ENCODE measurements at regions not wholly inside any gene's neighbourhood (a gene's known extent, or its start where the extent isn't known, plus 50 kb on each side); places are given as distances from the start of the nearest gene placed in this dataset.

GRCh38 chr20:20788308-20788707 is 75.9 kb upstream of the RALGAPA2 start (continued):
- no peak for TF ChIP-seq BRD4 (IDR thresholded peaks at IDR 0.05)
- TF ChIP-seq ESRRA (IDR thresholded peaks at IDR 0.05; ENCODE audit: borderline replicate concordance, low read depth): no peak
- no peak for TF ChIP-seq ZNF707 (CRISPR knock-in tag; conservative IDR thresholded peaks at IDR 0.05)

- peaks cover 0 to 3% of the 10 kb centered on the region in 2 experiments; a peak in 2 of 5 replicates for H3K27me3 ChIP-seq (ENCODE audit: control insufficient read depth in 2 of 2, insufficient read depth in 2 of 2, low read length in 2 of 2)
- CTCF ChIA-PET (ENCODE audit: low intra/inter-chr PET ratio): no interaction called here
- no peak overlapping the region for H3K4me2 ChIP-seq (ENCODE audit: insufficient read depth, low read length)
- ATAC-seq (no peak), DNase-seq (ENCODE audit: extremely low read depth in 1 of 4, low spot score in 3 of 4) (no peak), FAIRE-seq (no peak)
- no peaks in the 10 kb centered on the region for H3K79me2 ChIP-seq (ENCODE audit: control insufficient read depth, insufficient read depth, low read length)
- H3K27ac ChIP-seq (ENCODE audit: extremely low read depth, low read depth, low read length): no peak overlapping the region
- POLR2A ChIA-PET: no interaction called here
- WGBS (ENCODE audit: insufficient coverage, low coverage, missing lambda C conversion rate): 0% methylated on average over 2 of the region's 2 CpGs
- intact Hi-C loops (cut with micrococcal nuclease): no loop called here
- no peaks in the 10 kb centered on the region for H3K9me3 ChIP-seq (replicated peaks; ENCODE audit: control insufficient read depth, insufficient read depth, low read depth, low read length)
- no peaks in the 10 kb centered on the region for H4K20me1 ChIP-seq (replicated peaks; ENCODE audit: control insufficient read depth, insufficient read depth, low read length)
- in situ Hi-C loops (cut with MboI): no loop called here
- H2AFZ ChIP-seq (ENCODE audit: low read depth, low read length): no peak overlapping the region
- H3K9me1 ChIP-seq (ENCODE audit: control insufficient read depth, insufficient read depth, low read length): no peaks in the 10 kb centered on the region
- no TSS peak for BruUV-seq (replicated peaks)
- H3K9ac ChIP-seq (ENCODE audit: insufficient read depth in 1 of 2, low read depth in 2 of 2, low read length in 2 of 2): no peak overlapping the region
- no peaks in the 10 kb centered on the region for H3K36me3 ChIP-seq (ENCODE audit: control insufficient read depth, insufficient read depth, low read length)
- no peaks in the 10 kb centered on the region for H3K4me1 ChIP-seq (replicated peaks in 1 of 2; ENCODE audit: control insufficient read depth in 2 of 2, insufficient read depth in 2 of 2, low read length in 2 of 2)
- no peak overlapping the region for H3K4me3 ChIP-seq
- no peak for TF ChIP-seq FIP1L1 (IDR thresholded peaks at IDR 0.05; ENCODE audit: low read depth, low read length, poor library complexity, severe bottlenecking)
- TF ChIP-seq CHCHD3 (CRISPR knock-in tag; IDR thresholded peaks at IDR 0.05): no peak
- TF ChIP-seq, protein P1, sequence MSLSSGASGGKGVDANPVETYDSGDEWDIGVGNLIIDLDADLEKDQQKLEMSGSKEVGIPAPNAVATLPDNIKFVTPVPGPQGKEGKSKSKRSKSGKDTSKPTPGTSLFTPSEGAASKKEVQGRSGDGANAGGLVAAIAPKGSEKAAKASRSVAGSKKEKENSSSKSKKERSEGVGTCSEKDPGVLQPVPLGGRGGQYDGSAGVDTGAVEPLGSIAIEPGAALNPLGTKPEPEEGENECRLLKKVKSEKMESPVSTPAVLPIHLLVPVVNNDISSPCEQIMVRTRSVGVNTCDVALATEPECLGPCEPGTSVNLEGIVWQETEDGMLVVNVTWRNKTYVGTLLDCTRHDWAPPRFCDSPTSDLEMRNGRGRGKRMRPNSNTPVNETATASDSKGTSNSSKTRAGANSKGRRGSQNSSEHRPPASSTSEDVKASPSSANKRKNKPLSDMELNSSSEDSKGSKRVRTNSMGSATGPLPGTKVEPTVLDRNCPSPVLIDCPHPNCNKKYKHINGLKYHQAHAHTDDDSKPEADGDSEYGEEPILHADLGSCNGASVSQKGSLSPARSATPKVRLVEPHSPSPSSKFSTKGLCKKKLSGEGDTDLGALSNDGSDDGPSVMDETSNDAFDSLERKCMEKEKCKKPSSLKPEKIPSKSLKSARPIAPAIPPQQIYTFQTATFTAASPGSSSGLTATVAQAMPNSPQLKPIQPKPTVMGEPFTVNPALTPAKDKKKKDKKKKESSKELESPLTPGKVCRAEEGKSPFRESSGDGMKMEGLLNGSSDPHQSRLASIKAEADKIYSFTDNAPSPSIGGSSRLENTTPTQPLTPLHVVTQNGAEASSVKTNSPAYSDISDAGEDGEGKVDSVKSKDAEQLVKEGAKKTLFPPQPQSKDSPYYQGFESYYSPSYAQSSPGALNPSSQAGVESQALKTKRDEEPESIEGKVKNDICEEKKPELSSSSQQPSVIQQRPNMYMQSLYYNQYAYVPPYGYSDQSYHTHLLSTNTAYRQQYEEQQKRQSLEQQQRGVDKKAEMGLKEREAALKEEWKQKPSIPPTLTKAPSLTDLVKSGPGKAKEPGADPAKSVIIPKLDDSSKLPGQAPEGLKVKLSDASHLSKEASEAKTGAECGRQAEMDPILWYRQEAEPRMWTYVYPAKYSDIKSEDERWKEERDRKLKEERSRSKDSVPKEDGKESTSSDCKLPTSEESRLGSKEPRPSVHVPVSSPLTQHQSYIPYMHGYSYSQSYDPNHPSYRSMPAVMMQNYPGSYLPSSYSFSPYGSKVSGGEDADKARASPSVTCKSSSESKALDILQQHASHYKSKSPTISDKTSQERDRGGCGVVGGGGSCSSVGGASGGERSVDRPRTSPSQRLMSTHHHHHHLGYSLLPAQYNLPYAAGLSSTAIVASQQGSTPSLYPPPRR (CRISPR knock-in tag; IDR thresholded peaks at IDR 0.05; ENCODE audit: borderline replicate concordance): no peak
- TF ChIP-seq RBM39 (optimal IDR thresholded peaks at IDR 0.05; ENCODE audit: low read depth, low read length): no peak
- TF ChIP-seq ZNF124 (CRISPR knock-in tag; IDR thresholded peaks at IDR 0.05): no peak
- no peak for TF ChIP-seq ZBTB2 (IDR thresholded peaks at IDR 0.05)
- TF ChIP-seq, protein P2, sequence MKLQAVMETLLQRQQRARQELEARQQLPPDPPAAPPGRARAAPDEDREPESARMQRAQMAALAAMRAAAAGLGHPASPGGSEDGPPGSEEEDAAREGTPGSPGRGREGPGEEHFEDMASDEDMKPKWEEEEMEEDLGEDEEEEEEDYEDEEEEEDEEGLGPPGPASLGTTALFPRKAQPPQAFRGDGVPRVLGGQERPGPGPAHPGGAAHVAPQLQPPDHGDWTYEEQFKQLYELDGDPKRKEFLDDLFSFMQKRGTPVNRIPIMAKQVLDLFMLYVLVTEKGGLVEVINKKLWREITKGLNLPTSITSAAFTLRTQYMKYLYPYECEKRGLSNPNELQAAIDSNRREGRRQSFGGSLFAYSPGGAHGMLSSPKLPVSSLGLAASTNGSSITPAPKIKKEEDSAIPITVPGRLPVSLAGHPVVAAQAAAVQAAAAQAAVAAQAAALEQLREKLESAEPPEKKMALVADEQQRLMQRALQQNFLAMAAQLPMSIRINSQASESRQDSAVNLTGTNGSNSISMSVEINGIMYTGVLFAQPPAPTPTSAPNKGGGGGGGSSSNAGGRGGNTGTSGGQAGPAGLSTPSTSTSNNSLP (IDR thresholded peaks at IDR 0.05; ENCODE audit: borderline replicate concordance, low read depth, low read length): no peak
- no peak for TF ChIP-seq FOSL1 (tag; conservative IDR thresholded peaks at IDR 0.05)
- TF ChIP-seq MAX (CRISPR knock-in tag; IDR thresholded peaks at IDR 0.05): no peak
- TF ChIP-seq CEBPG (CRISPR knock-in tag; IDR thresholded peaks at IDR 0.05): no peak
- no peak for TF ChIP-seq CEBPG (tag; conservative IDR thresholded peaks at IDR 0.05 in 1 of 2, IDR thresholded peaks at IDR 0.05 in 1 of 2)
- TF ChIP-seq TAL1 (IDR thresholded peaks at IDR 0.05): no peak
These were observed 74.0 kb upstream of the RALGAPA2 start for GRCh38 chr20:20786428-20786827.

Data from K562 (cell line).